ENCODE measurements at regions not wholly inside any gene's neighbourhood (a gene's known extent, or its start where the extent isn't known, plus 50 kb on each side); places are given as distances from the start of the nearest gene placed in this dataset.
"Not testable (repeated sequence)": the region's sequence is repeated elsewhere in the genome, so short reads cannot be mapped to it uniquely, and the experiment has no call there.

DNA sequence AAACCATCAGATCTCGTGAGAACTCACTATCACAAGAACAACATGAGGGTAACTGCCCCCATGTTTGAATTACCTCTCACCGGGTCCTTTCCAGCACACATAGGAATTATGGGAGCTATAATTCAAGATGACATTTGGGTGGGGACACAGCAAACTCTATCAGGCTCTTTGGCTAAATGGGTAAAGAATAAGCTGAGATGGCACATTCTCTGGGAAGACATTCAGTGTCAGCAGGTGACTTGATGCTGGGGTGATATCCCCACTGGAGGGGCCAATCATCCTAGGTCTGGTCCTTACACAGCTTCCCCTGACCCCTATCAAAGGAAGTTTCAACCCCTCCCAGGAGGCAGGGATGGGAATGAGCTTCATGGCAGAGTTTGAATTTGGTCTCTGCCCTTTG is 664.0 kb upstream of the EEF2KMT start:
- no peak for DNase-seq (ENCODE audit: low read depth)

- no peak for DNase-seq (ENCODE audit: low read depth)
Measured at GRCh38 chr16:5758281-5758680, 660.7 kb upstream of the EEF2KMT start.

DNA sequence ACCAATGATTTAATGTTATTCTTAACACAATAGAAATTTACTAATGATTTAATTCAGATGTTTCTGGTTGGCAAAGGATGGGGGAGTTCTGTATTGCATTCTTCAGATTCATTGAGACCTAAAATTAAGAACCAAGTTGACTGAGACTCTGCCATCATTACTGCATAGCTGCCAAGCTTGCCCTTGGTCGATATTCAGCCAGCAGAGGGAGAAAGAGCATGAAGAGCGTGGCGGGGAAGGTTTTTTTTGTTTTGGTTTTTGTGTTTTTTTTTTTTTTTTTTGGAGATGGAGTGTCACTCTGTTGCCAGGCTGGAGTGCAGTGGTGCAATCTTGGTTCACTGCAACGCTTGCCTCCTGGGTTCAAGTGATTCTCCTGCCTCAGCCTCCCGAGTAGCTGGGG is 659.4 kb upstream of the EEF2KMT start:
- no peak for DNase-seq (ENCODE audit: low read depth)

- DNase-seq (ENCODE audit: low read depth): no peak
Measured at GRCh38 chr16:5753381-5753780, 655.8 kb upstream of the EEF2KMT start.

DNA sequence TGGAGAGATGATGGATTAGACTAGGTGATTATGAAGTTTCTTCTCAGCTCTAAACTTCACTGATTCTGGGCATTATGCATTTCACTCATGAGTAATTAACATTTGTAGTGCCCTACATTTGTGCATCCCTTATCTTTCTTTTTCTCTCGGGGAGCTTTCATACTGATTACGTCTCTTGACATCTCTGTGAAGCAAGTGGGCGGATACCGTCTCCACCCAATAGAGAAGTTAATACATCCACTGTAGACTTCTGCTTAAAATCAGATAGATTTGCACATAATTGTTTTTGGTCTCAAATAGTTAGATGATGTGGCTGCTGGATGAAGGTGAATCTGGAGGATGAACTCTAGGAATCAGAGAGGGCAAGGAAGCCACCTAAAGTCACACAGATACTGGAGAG is 653.6 kb upstream of the EEF2KMT start:
- DNase-seq (ENCODE audit: low read depth): no peak

- DNase-seq (ENCODE audit: low read depth): not testable (repeated sequence)
Measured at GRCh38 chr16:5750439-5750838, 652.8 kb upstream of the EEF2KMT start.

- no peak for DNase-seq (ENCODE audit: low read depth)
Measured at GRCh38 chr16:5738586-5738985, 641.0 kb upstream of the EEF2KMT start.

GRCh38 chr16:5736209-5736930 is 638.8 kb upstream of the EEF2KMT start:
- DNase-seq (ENCODE audit: low read depth): no peak

- no peak for DNase-seq (ENCODE audit: low read depth)
Measured at GRCh38 chr16:5735444-5735843, 637.8 kb upstream of the EEF2KMT start.

GRCh38 chr16:5730783-5731182 is 633.2 kb upstream of the EEF2KMT start:
- DNase-seq (ENCODE audit: low read depth): no peak

DNA sequence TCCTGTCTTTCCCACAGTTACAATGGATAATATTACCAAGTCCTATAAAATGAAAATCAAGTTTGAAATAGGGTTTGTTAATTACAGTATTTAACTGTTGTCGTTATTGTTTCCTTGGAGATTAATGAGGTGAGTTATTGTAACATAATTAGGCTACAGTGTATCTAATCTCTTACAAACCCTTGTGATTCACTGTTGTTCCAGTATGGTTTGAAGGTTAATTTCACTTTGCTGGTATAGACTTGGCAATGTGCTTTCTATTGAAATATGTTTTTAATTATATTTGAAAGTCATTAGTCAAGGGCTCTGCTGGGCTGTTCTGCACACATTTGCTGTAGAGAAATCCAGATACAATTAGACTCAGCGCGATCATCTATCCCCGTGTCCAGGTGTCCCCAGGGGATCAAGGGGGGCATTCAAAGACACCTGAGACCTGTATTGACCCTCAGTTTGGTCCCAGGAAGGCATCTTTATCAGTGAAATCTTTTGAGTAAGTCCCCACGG is 624.6 kb upstream of the EEF2KMT start:
- no peak for DNase-seq (ENCODE audit: low read depth)

DNA sequence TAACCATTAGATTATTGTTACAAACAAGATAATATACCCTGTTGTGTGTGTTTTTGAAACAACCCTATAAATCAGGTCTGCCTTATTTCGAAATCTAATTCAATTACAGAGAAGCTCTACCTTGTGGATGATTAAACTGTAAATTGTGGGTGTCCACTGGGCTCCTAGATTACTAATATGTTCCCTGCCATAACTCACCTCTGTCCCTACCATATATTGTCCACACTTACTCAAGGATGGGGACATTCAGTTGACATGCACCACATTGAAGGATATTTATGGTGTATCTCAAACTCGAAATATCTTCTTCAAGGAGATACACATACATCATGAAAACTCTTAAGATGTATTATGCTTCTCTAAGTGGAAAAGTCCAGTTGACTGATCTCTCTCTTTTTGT is 617.6 kb upstream of the EEF2KMT start:
- DNase-seq (ENCODE audit: low read depth): no peak

DNA sequence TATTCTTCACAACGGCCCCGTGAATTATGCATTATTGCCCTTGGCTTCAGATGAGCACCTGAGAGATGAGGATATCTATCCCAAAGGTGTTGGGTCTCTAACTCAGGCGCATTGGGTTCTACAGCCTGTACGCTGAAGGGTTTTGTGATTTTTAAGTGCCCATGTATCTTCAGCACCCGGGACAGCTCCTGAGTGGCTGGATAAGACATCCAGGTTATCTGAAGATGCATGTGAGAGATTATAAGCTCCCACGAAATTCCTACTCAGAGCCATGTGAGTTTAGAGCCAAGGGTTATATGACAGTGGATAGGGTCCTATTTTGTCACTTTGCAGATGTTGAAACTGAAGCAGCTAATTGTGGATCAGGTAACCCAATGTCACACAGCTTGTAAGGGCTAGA is 612.3 kb upstream of the EEF2KMT start:
- peak; percentile 8 for DNase-seq (ENCODE audit: low read depth)

DNA sequence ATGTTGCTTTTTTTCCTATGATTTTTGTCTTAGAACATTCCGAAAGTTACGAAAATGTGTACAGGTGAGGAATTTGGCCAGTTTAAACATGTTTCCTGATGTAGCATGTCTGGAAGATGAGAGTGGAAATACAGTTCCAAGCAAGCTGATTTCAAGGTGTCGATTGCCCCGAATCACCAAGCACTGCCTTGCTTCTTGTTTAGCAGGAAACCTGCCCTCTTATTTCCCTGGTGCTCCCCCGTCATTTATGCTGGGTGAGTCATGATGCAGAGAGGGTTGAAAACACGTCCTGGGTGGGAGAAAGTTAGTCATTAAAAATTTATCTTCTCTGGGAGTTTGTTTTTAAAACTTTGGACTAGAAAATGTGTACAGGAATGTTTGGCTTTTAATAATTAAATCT is 608.6 kb upstream of the EEF2KMT start:
- no peak for DNase-seq (ENCODE audit: low read depth)

DNA sequence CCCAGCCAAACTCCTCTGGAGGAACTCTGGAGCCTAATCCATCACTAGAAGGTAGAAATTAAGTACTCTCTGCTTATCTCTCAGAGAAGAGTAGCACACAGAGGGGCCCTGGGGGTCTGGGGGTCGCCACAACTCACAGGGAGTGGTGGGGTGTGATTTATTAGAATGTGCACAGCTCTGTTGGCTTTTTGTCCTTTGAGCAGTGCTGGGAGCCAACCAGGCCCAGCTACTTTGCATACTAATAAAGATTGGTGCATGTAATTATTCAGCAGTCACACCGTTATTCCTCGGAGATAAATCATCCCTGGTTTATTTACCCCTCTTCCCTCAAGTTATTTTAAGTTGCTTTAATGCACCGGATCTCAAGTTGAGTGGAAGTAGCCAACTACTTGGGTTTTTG is 606.7 kb upstream of the EEF2KMT start:
- DNase-seq (ENCODE audit: low read depth): no peak

DNA sequence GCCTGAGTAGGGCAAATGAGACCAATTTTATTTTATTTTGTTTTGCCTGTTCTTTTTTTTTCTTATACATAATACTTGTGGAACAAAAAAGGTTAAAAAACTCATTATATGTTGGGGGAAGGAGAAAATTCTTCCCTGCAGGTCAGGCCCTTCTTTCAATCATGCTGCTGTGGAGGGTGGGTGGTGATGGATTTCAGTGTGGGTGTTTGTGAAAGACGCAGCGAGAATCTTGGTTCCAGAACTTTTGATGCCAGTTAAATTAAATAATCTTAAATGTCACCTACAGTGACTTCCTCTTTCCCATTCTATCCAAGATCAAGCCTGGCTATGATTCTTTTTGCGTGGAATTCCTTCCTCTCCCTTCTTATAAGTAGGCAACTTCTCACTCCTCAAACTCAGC is 595.8 kb upstream of the EEF2KMT start:
- DNase-seq (ENCODE audit: low read depth): no peak

- DNase-seq (ENCODE audit: low read depth): no peak
Measured at GRCh38 chr16:5681966-5682365, 584.4 kb upstream of the EEF2KMT start.

- no peak for DNase-seq (ENCODE audit: low read depth)
Measured at GRCh38 chr16:5678371-5678770, 580.8 kb upstream of the EEF2KMT start.

- no peak for DNase-seq (ENCODE audit: low read depth)
Measured at GRCh38 chr16:5671421-5671820, 573.8 kb upstream of the EEF2KMT start.

- no peak for DNase-seq (ENCODE audit: low read depth)
Measured at GRCh38 chr16:5670198-5670597, 572.6 kb upstream of the EEF2KMT start.

DNA sequence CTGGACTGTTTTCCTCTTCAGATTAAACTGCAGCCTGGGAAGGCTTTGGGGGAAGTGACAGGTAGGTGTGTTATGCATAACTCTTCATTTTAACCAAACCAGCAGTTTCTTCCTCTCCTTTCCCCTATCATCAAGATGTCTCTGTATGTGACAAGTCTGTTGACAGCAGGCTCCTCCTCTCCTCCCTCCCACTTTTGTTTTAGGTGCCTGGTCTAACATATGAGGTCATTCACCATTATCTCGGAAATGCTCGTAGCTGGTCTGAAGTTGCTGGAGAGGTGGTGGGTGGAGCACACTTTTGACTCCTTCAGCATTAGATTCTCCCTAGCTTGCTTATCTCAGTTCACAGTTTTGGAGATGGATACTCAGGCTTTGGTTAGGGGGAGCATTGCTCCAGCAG is 571.0 kb upstream of the EEF2KMT start:
- no peak for DNase-seq (ENCODE audit: low read depth)

- DNase-seq (ENCODE audit: low read depth): no peak
Measured at GRCh38 chr16:5665834-5666233, 568.2 kb upstream of the EEF2KMT start.

GRCh38 chr16:5653789-5654188 is 556.2 kb upstream of the EEF2KMT start:
- DNase-seq (ENCODE audit: low read depth): no peak

DNA sequence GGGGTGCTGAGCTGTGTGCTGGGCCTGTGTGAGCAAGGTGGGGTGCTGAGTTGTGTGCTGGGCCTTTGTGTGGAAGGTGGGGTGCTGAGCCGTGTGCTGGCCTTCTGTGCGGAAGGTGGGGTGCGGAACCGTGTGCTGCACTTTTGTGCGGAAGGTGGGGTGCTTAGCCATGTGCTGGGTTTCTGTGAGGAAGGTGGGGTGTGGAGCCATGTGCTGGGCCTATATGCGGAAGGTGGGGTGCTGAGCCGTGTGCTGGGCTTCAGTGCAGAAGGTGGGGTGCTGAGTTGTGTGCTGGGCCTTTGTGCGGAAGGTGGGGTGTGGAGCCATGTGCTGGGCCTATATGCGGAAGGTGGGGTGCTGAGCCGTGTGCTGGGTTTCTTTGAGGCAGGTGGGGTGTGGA is 555.4 kb upstream of the EEF2KMT start:
- no peak for DNase-seq (ENCODE audit: low read depth)

All from iris pigment epithelial cell (primary cell).